Activated naive CD8-positive, alpha-beta T cell (primary cell): ENCODE measurements at regions not wholly inside any gene's neighbourhood (a gene's known extent, or its start where the extent isn't known, plus 50 kb on each side); places are given as distances from the start of the nearest gene placed in this dataset.

Experiments used
- H3K27ac Mint-ChIP-seq: one replicate; pipeline ENCODE4 v1.8.0; 2021; ENCODE audit warnings: mixed read lengths
- H3K27me3 Mint-ChIP-seq: one replicate; pipeline ENCODE4 v1.8.0; 2021; ENCODE audit warnings: mixed read lengths
- H3K36me3 Mint-ChIP-seq: one replicate; pipeline ENCODE4 v1.8.0; 2021; ENCODE audit warnings: mixed read lengths
- H3K4me1 Mint-ChIP-seq: one replicate; pipeline ENCODE4 v1.8.0; 2021; ENCODE audit warnings: low read depth, mixed read lengths
- H3K4me3 Mint-ChIP-seq: one replicate; pipeline ENCODE4 v1.8.0; 2021; ENCODE audit warnings: mild to moderate bottlenecking, mixed read lengths
- H3K9me3 Mint-ChIP-seq: one replicate; pipeline ENCODE4 v1.8.0; 2021; ENCODE audit warnings: low read depth, mixed read lengths

DNA sequence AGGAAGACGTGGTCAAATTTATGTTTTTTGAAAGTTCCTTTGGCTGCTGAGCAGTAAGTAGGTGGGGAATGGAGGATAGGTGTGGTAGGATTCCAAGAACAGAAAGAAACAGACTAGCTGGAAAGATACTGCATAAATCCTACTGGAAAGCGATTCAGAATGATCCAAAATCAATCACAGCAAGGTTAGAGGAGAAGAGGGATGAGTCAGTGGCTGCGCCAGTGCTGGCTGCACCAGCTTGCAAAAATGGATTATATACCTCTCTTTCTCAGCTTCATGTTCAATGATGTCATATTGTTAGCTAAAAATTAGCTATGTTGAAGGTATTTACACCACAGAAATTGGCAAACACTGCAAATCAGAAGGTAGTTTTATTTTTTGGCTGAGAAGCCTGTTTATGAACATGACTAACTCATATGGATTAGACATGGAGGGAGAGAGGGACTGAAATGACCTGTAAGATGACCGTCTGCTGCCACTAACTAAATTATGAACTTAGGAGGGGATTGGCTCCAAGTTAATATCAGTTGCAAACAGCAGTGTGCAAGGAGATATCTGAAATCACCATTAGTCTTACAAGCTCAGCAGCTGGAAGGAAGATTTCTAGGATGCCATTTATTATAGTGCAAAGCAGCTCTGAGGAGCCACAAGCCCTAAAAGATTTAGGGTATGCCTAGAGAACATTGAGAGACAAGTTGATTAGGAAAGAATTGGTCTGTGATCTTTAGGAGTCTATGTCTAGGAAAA lies 405.3 kb downstream of the MID1IP1 start:
- no peaks in the 10 kb centered on the region for H3K27me3 Mint-ChIP-seq
- H3K27ac Mint-ChIP-seq = no peak overlapping the region
- no peaks in the 10 kb centered on the region for H3K9me3 Mint-ChIP-seq
- no peaks in the 10 kb centered on the region for H3K36me3 Mint-ChIP-seq
- H3K4me3 Mint-ChIP-seq = no peak overlapping the region
- H3K4me1 Mint-ChIP-seq = peaks cover 34% of the 10 kb centered on the region

- Mint-ChIP-seq H3K27me3 (no peaks in the 10 kb centered on the region), H3K36me3 (no peaks in the 10 kb centered on the region), H3K4me1 (peaks cover 8% of the 10 kb centered on the region), H3K4me3 (no peak overlapping the region), H3K9me3 (no peaks in the 10 kb centered on the region), H3K27ac (no peak overlapping the region)
Observed at GRCh38 chrX:39211501-39211900, 410.2 kb downstream of the MID1IP1 start.

GRCh38 chrX:39212456-39212855 lies 411.2 kb downstream of the MID1IP1 start:
- Mint-ChIP-seq H3K27me3 (no peaks in the 10 kb centered on the region), H3K4me1 (peaks cover 7% of the 10 kb centered on the region), H3K4me3 (no peak overlapping the region), H3K36me3 (no peaks in the 10 kb centered on the region), H3K9me3 (no peaks in the 10 kb centered on the region), H3K27ac (no peak overlapping the region)

GRCh38 chrX:39214387-39215126 lies 413.3 kb downstream of the MID1IP1 start:
- Mint-ChIP-seq H3K4me3 (no peak overlapping the region), H3K4me1 (peaks cover 9% of the 10 kb centered on the region), H3K27ac (no peak overlapping the region), H3K36me3 (no peaks in the 10 kb centered on the region), H3K27me3 (no peaks in the 10 kb centered on the region), H3K9me3 (no peaks in the 10 kb centered on the region)

DNA sequence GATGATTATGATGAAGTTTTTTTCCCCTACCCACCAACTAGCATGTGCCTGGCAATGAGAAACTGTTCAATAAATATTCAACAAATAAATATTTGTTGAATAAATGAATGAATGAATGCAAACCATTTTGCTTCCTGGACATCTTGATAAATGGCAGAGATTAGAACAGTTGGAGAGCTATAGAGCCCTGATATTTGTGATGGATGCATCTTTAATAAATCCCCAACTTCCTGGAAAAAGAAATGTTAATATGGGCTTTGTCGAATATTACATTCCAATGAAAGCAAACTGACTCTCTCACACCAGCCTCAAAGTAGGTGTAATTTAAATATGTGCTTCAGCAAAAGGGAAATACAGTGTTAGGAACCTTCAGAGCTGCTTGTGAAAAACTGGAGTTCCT lies 419.7 kb downstream of the MID1IP1 start:
- Mint-ChIP-seq H3K27ac (no peak overlapping the region), H3K36me3 (no peaks in the 10 kb centered on the region), H3K4me3 (no peak overlapping the region), H3K27me3 (no peaks in the 10 kb centered on the region), H3K4me1 (peaks cover 2% of the 10 kb centered on the region), H3K9me3 (no peaks in the 10 kb centered on the region)

DNA sequence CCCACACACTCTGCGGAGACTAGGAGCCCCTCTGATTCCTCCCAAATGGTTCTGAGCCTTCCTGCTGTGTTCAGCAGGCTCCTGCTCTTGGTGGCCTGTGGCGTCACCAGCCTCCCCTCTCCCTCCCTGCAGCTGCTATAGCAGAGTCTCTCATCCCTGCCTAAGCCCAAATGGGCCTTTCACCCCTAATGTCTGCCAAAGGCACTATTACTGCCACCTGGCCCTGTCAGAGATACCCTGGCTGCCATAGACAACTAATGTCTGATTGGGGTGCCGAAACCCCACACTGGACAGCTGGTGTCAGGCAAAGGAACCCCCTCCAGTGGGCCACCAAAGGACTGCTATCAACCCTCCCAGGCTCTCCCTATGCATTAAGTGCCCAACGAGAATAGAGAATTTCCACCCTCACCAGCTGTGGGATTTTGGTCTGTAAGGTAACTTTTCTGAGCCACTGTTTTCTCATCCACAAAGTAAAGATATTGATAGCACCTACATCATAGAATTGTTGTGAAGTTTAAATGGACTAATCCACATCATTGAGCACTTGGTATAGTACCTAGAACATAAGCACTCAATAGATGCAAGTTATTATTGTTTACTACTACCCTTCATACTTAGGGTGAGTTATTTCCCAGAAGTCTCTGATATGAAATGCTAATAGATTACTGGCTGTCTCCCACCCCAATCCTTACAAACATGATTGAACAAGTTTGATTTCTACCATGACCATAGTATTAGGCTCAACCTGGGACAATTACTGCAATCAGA lies 421.3 kb downstream of the MID1IP1 start:
- H3K4me3 Mint-ChIP-seq = no peak overlapping the region
- no peaks in the 10 kb centered on the region for H3K27me3 Mint-ChIP-seq
- H3K9me3 Mint-ChIP-seq = no peaks in the 10 kb centered on the region
- no peaks in the 10 kb centered on the region for H3K36me3 Mint-ChIP-seq
- no peak overlapping the region for H3K27ac Mint-ChIP-seq
- H3K4me1 Mint-ChIP-seq = peaks cover 3% of the 10 kb centered on the region

- Mint-ChIP-seq H3K36me3 (no peaks in the 10 kb centered on the region), H3K27ac (no peak overlapping the region), H3K9me3 (no peaks in the 10 kb centered on the region), H3K4me1 (peaks cover 4% of the 10 kb centered on the region), H3K27me3 (no peaks in the 10 kb centered on the region), H3K4me3 (no peak overlapping the region)
Observed at GRCh38 chrX:39226251-39226650, 425.0 kb downstream of the MID1IP1 start.

DNA sequence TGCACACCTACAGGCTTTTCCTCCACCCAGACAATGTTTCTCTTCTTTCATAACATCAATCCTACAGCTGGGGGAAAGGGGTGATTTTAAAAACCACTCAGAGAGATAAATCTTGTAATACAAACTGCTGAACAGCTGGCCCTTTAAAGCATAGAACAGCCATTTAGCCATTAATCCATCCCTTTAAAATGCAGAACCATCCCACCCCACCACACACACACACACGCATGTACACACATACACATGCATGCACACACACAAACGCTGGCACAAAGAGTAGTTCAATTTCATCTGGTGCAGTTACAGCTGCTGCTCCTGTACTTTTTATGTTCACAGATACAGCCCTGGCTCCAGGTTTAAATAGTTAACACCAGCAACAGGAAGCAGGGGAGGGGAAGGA lies 426.1 kb downstream of the MID1IP1 start:
- Mint-ChIP-seq H3K27me3 (no peaks in the 10 kb centered on the region), H3K4me1 (peaks cover 4% of the 10 kb centered on the region), H3K36me3 (no peaks in the 10 kb centered on the region), H3K4me3 (no peak overlapping the region), H3K9me3 (no peaks in the 10 kb centered on the region), H3K27ac (no peak overlapping the region)

DNA sequence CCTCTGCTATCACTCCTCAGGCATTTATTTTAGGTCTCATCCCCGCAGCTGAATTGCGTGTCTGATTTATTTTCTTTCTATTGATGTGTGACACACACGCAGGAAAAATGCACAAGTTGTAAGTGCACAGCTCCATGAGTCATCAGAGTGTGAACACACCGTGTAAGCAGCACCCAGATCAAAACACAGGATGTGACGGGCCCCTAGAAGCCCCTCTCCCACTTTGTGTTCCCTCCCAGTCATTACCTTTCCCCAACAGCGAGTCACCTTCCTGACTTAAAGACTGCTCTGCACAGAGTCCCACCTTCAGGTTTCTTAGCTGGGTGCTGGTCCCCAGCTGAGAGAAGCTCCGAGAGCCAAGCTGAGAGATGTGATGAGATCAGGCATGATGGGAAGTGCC lies 436.7 kb downstream of the MID1IP1 start:
- Mint-ChIP-seq H3K27ac (peak overlapping the region; percentile 68), H3K9me3 (no peaks in the 10 kb centered on the region), H3K27me3 (no peaks in the 10 kb centered on the region), H3K36me3 (no peaks in the 10 kb centered on the region), H3K4me1 (peaks cover 18% of the 10 kb centered on the region), H3K4me3 (peak overlapping the region; percentile 7)

DNA sequence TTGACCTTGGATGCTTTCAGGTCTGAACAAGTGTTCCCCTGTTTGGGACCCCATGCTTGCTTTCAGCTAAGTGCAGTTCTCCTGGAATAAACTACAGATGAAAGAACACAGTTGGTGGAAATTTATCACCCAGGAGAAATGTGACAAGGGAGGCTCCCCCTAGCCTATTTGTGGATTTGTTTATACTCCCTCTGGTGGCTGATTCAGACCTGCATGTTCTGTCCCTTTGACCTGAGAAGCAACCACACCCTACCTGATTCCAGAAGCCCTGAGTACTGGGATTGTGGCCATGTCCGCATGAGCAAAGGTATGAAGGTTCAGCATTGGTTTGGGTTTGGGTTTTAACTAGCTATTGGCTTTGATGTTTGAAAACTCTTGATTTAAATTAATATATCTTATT lies 440.9 kb downstream of the MID1IP1 start:
- Mint-ChIP-seq H3K4me3 (no peak overlapping the region), H3K36me3 (no peaks in the 10 kb centered on the region), H3K27ac (no peak overlapping the region), H3K27me3 (no peaks in the 10 kb centered on the region), H3K4me1 (peaks cover 18% of the 10 kb centered on the region), H3K9me3 (no peaks in the 10 kb centered on the region)

DNA sequence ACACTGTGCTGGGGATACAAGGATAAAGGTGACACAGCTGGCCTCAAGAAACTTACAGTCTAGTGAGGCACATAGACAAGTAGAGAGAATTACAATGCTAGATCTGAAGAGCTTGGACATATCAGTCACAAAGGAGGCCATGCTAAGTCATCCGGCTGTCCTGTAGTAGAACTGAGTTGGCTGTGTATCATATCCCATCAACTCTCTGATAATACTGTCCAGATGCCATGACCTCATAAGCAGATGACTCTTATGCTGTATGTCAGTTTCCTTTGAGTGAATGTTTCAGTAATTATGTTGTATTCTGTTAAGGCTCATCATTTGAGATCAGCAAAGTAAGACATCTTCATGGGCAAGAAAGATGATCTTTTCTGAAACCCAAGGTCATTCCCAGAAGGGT lies 442.9 kb downstream of the MID1IP1 start:
- H3K9me3 Mint-ChIP-seq = no peaks in the 10 kb centered on the region
- H3K27ac Mint-ChIP-seq = no peak overlapping the region
- no peaks in the 10 kb centered on the region for H3K27me3 Mint-ChIP-seq
- no peaks in the 10 kb centered on the region for H3K36me3 Mint-ChIP-seq
- H3K4me1 Mint-ChIP-seq = peaks cover 5% of the 10 kb centered on the region
- H3K4me3 Mint-ChIP-seq = no peak overlapping the region

- Mint-ChIP-seq H3K27me3 (no peaks in the 10 kb centered on the region), H3K27ac (no peak overlapping the region), H3K9me3 (no peaks in the 10 kb centered on the region), H3K4me3 (no peak overlapping the region), H3K4me1 (peaks cover 6% of the 10 kb centered on the region), H3K36me3 (no peaks in the 10 kb centered on the region)
Observed at GRCh38 chrX:39245024-39245423, 443.8 kb downstream of the MID1IP1 start.

GRCh38 chrX:39247536-39247935 lies 446.3 kb downstream of the MID1IP1 start:
- Mint-ChIP-seq H3K36me3 (no peaks in the 10 kb centered on the region), H3K9me3 (no peaks in the 10 kb centered on the region), H3K27ac (no peak overlapping the region), H3K4me1 (peaks cover 26% of the 10 kb centered on the region), H3K27me3 (no peaks in the 10 kb centered on the region), H3K4me3 (no peak overlapping the region)

- Mint-ChIP-seq H3K9me3 (no peaks in the 10 kb centered on the region), H3K4me3 (no peak overlapping the region), H3K36me3 (no peaks in the 10 kb centered on the region), H3K27ac (no peak overlapping the region), H3K4me1 (peaks cover 32% of the 10 kb centered on the region), H3K27me3 (no peaks in the 10 kb centered on the region)
Observed at GRCh38 chrX:39248330-39248729, 447.1 kb downstream of the MID1IP1 start.

GRCh38 chrX:39249999-39250398 lies 448.7 kb downstream of the MID1IP1 start:
- H3K4me1 Mint-ChIP-seq = peaks cover 34% of the 10 kb centered on the region
- H3K9me3 Mint-ChIP-seq = no peaks in the 10 kb centered on the region
- no peak overlapping the region for H3K27ac Mint-ChIP-seq
- H3K36me3 Mint-ChIP-seq = no peaks in the 10 kb centered on the region
- H3K4me3 Mint-ChIP-seq = no peak overlapping the region
- no peaks in the 10 kb centered on the region for H3K27me3 Mint-ChIP-seq
